ENCODE measurements at regions not wholly inside any gene's neighbourhood (a gene's known extent, or its start where the extent isn't known, plus 50 kb on each side); places are given as distances from the start of the nearest gene placed in this dataset.
"Not testable (repeated sequence)": the region's sequence is repeated elsewhere in the genome, so short reads cannot be mapped to it uniquely, and the experiment has no call there.

- no peak for DNase-seq
Observed at GRCh38 chr9:113705306-113705927, 170.7 kb upstream of the ZNF618 start.

GRCh38 chr9:113705928-113706519 lies 170.1 kb upstream of the ZNF618 start:
- DNase-seq = no peak

GRCh38 chr9:113707953-113708695 lies 168.0 kb upstream of the ZNF618 start:
- DNase-seq = no peak

- DNase-seq = no peak
Observed at GRCh38 chr9:113708821-113709713, 167.0 kb upstream of the ZNF618 start.

GRCh38 chr9:113709721-113710120 lies 166.4 kb upstream of the ZNF618 start:
- no peak for DNase-seq

- no peak for DNase-seq
Observed at GRCh38 chr9:113711251-113711650, 164.9 kb upstream of the ZNF618 start.

- no peak for DNase-seq
Observed at GRCh38 chr9:113712053-113712452, 164.1 kb upstream of the ZNF618 start.

GRCh38 chr9:113715086-113715485 lies 161.0 kb upstream of the ZNF618 start:
- no peak for DNase-seq

GRCh38 chr9:113719919-113720318 lies 156.2 kb upstream of the ZNF618 start:
- DNase-seq = no peak

- DNase-seq = no peak
Observed at GRCh38 chr9:113720495-113720894, 155.6 kb upstream of the ZNF618 start.

GRCh38 chr9:113721856-113722255 lies 154.3 kb upstream of the ZNF618 start:
- DNase-seq = no peak

GRCh38 chr9:113724202-113724601 lies 151.9 kb upstream of the ZNF618 start:
- no peak for DNase-seq

GRCh38 chr9:113728989-113729388 lies 147.1 kb upstream of the ZNF618 start:
- DNase-seq = no peak

- no peak for DNase-seq
Observed at GRCh38 chr9:113734826-113735225, 141.3 kb upstream of the ZNF618 start.

GRCh38 chr9:113737517-113738271 lies 138.4 kb upstream of the ZNF618 start:
- DNase-seq = peak; percentile 50 to 62

- DNase-seq = no peak
Observed at GRCh38 chr9:113738496-113738892, 137.6 kb upstream of the ZNF618 start.

GRCh38 chr9:113738893-113739604 lies 137.1 kb upstream of the ZNF618 start:
- no peak for DNase-seq

- not testable (repeated sequence) for DNase-seq
Observed at GRCh38 chr9:113739605-113740507, 136.3 kb upstream of the ZNF618 start.

GRCh38 chr9:113740508-113741500 lies 135.3 kb upstream of the ZNF618 start:
- not testable (repeated sequence) for DNase-seq

Data from SHP77 (cell line).